ENCODE measurements at regions not wholly inside any gene's neighbourhood (a gene's known extent, or its start where the extent isn't known, plus 50 kb on each side); places are given as distances from the start of the nearest gene placed in this dataset.
A peak's percentile ranks its signal among the peaks of the same experiment; 100 is the strongest.

DNA sequence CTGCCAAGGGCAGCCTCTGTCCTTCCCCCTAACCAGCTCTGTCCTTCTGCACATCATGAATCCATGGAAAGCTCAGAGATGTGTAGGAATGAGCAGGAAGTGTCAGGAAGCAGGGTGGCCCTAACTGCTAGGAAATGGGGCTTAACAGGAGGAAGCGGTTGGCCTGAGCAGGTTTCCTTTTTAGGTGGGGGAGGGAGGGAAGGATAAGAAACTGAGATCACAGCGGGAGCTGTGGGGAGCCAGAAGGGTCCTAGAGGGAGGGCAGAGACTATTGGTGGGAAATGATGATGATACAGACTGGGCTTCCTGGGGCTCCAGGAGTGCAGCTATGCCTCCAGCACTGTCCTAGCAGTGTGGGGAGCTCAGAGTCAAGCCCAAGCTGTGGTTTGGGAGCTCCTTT, 182.0 kb downstream of the SH3BP4 start:
- TF ChIP-seq, protein P1, sequence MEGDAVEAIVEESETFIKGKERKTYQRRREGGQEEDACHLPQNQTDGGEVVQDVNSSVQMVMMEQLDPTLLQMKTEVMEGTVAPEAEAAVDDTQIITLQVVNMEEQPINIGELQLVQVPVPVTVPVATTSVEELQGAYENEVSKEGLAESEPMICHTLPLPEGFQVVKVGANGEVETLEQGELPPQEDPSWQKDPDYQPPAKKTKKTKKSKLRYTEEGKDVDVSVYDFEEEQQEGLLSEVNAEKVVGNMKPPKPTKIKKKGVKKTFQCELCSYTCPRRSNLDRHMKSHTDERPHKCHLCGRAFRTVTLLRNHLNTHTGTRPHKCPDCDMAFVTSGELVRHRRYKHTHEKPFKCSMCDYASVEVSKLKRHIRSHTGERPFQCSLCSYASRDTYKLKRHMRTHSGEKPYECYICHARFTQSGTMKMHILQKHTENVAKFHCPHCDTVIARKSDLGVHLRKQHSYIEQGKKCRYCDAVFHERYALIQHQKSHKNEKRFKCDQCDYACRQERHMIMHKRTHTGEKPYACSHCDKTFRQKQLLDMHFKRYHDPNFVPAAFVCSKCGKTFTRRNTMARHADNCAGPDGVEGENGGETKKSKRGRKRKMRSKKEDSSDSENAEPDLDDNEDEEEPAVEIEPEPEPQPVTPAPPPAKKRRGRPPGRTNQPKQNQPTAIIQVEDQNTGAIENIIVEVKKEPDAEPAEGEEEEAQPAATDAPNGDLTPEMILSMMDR (conservative IDR thresholded peaks at IDR 0.05; ENCODE audit: low read length), result no peak
- no peak overlapping the region for H3K4me3 ChIP-seq (ENCODE audit: low read length)

DNA sequence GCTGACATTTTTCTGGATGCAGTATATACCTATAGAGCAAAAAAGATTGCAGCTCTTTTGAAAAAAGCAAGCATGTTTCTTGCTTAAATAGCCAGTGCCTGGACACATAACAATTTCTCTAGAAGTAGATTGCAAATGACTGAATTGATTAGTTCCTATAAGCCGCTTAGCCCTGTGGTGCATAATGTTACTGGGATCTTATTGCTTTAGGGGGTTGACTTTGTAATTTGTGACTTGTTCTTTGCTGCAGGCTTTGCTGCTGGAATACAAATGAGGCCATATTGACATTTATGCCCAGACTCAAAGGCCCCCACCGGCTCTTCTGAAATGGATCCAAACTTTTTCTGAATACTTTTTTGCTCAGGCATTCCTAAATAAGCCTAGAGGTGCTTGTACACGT, 182.6 kb downstream of the SH3BP4 start:
- no peak for DNase-seq (ENCODE audit: low read depth)
- TF ChIP-seq, protein P1 (conservative IDR thresholded peaks at IDR 0.05; ENCODE audit: low read length), result no peak
- no peak overlapping the region for H3K4me3 ChIP-seq (ENCODE audit: low read length)

More for the DNA sequence above, 182.0 kb downstream of the SH3BP4 start:
- no peak for DNase-seq (ENCODE audit: low read depth)

DNA sequence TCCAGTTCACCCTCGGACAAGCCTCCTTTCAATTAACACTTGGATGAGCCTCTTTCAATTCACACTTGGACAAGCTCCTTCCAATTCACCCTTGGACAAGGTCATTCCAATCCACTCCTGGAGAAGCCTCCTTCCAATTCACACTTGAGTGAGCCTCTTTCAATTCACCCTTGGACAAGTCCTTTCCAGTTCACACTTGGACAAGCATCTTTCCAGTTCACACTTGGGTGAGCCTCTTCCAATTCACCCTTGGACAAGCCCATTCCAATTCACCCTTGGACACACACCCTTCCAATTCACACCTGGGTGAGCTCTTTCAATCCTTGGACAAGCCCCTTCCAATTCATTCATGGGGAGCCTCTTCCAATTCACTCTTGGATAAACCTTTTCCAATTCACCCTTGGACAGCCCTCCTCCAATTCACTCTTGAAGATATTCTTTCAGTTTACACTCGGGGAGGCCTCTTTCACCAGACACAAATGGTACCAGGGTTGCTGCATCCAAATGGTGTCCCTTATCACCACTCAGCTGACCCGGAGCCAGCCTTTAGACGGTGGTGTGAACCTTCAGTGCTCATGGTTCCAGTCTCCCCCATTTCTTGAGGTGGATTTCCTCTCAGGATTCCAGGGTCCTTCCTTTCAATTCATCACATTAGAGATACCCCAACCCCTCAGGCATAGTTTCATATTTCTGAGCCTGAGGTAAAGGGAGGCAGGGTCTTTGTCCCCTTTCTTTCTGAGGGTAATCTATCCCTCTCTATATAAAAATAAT, 183.6 kb downstream of the SH3BP4 start:
- no peak for DNase-seq (ENCODE audit: low read depth)
- TF ChIP-seq, protein P1 (conservative IDR thresholded peaks at IDR 0.05; ENCODE audit: low read length), result no peak

DNA sequence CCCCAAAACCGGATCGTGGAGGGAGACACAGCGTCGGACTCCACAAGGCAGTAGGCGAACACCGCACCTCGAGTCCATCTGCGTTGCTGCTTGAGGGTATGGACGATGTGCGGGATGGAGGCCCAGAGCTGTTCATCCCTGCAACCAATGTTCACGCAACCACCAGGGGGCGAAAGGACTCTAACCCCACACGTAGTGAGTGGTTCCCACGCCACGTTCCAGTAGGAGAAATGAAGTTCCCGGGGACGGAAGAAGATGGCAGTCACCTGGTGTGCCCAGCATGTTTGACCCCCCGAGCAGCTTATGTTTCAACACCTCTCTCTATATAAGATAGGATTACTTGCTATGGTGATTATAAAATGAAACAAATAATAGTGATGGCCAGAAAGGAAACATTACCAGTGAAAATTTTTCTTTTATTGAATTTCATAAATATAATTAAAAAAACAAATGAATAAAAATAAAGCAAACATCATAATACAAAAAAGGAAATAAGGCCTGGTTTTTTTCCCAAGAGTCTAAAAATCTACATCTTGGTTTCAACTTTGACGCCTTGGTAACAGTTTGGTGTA, 184.3 kb downstream of the SH3BP4 start:
- peak; percentile 80 for DNase-seq (ENCODE audit: low read depth)
- TF ChIP-seq, protein P1 (conservative IDR thresholded peaks at IDR 0.05; ENCODE audit: low read length), result peak; percentile 88
- H3K4me3 ChIP-seq (ENCODE audit: low read length), result no peak overlapping the region

More for the DNA sequence above, 183.6 kb downstream of the SH3BP4 start:
- no peak overlapping the region for H3K4me3 ChIP-seq (ENCODE audit: low read length)

DNA sequence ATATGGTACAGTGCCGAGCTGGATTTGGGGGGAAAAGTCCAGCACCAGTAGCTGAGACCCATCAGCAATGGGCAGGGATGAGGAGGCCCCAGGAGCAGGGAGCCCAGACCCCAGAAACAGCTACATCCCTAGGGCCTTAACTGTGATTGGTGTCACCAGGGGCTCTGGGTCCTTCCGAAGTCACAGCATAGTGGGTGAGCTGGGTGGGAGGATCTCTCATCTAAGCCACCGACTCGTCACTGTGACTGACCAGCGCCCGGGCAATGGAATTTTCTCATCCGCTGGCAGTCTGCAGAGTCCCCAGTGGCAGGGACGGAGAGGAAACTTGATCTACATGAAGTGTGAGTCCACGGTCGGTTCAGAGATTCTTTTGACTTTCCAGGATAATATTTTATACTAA, 186.5 kb downstream of the SH3BP4 start:
- H3K4me3 ChIP-seq (ENCODE audit: low read length), result no peak overlapping the region
- no peak for DNase-seq (ENCODE audit: low read depth)
- TF ChIP-seq, protein P1 (conservative IDR thresholded peaks at IDR 0.05; ENCODE audit: low read length), result no peak

DNA sequence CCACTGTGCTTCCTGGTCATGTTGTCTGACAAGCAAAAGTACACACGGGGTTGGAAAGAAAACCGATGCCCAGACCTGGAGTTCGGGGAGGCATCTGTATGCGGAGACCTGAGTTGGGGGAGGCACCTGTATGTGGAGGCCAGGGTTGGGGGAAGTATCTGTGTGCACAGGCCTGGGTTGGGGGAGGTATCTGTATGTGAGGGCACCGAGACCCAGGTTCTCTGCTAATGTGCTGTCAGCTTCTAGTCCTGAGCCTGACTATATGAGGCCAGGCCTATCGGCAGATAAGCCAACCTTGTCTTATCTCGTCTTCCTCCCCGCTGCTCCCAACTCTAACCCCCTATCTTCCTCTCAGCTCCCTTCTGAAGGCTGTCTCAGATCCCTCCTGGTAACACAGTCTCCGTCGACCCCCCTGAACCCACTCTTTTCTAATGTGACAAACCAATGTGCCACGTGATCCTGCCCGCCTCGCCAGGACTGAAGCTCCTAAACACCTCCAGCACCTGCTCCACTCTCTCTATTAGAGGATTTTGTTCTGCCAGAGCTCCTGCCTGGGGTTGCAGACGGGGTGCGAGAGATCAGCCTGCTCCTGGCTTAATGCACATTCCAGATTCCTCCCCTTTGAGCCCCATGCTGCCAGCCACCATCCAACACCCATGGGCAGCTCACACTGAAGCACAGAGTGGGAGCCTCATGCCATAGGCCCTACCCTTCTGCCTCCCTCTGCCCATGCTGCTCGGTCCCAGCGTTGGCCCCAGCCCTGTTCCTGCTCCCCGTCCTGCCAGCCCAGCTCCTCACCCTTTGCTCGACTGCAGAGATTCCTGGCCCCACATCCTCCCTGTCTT, 188.4 kb downstream of the SH3BP4 start:
- DNase-seq (ENCODE audit: low read depth), result no peak
- TF ChIP-seq, protein P1 (conservative IDR thresholded peaks at IDR 0.05; ENCODE audit: low read length), result no peak
- H3K4me3 ChIP-seq (ENCODE audit: low read length), result no peak overlapping the region

All from AG10803 (cell line).